IPS-18c (cell line): ENCODE measurements at regions not wholly inside any gene's neighbourhood (a gene's known extent, or its start where the extent isn't known, plus 50 kb on each side); places are given as distances from the start of the nearest gene placed in this dataset.

Source experiments
- H3K4me3 ChIP-seq: 2 replicates; pipeline ENCODE4 v1.7.0; 2013; ENCODE audit warnings: low read depth, mild to moderate bottlenecking, low read length, moderate library complexity; ENCODE audit not compliant: insufficient read depth
- H3K9me3 ChIP-seq: one replicate; pipeline ENCODE4 v1.6.1; 2013; ENCODE audit warnings: mild to moderate bottlenecking, low read length, moderate library complexity; ENCODE audit not compliant: control insufficient read depth, insufficient read depth

DNA sequence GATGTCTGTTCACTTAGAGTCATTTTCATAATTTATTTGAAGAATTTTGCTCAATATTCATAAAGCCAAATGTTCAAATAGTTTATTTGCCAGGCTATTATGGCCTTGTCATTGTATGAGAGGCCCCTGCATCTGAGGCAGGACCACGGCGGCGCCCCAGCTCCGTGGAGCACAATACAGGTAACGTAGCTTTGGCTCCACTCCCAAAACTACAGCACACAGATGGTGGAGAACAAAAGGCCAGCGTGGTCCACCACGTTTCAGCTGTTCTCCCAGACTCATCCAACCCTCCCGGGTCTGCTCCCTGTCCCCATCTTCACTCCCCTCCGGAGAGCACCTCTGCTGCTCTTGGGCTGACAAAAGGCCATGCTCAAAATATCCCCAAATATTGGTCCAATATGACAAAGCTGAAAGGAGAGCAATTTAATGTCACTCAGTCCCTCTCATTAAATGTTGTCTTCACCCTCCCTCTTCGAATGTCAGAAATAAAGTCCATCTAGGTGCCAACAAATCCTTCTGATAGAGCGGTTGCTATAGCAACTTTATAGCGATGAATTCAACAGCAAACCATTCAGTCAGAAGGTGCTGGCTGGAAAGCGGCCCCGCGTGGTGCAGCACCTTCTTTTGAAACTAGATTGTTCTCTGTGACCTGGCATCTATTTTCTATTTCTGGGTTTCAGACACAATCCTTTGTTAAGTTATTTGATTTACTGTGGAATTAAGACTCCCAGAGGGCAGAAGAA lies 504.3 kb downstream of the ARHGEF28 start:
- no peaks in the 10 kb centered on the region for H3K9me3 ChIP-seq
- no peak overlapping the region for H3K4me3 ChIP-seq

- H3K9me3 ChIP-seq = no peaks in the 10 kb centered on the region
- H3K4me3 ChIP-seq = no peak overlapping the region
Measured at GRCh38 chr5:74127381-74128320, 501.7 kb downstream of the ARHGEF28 start.

DNA sequence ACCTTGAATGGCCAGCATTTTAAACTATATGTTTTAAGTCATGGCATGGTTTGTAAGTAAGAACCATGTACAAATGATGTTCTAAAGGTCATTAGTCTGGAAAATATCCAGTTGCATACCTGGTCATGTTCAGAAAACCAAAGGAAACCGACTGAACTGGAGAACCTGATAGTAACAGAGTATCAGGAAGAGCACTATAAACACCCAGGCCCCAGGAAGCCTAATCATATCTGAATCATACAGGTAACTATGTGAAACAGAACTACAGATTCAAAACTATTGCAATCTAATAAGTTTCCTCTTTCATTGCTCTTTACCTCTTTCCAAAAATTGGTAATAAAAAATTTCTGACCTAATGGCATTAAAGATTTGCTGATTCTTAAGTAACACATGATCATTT lies 500.3 kb downstream of the ARHGEF28 start:
- Histone ChIP-seq H3K9me3 (no peaks in the 10 kb centered on the region), H3K4me3 (no peak overlapping the region)

GRCh38 chr5:74124826-74125225 lies 498.8 kb downstream of the ARHGEF28 start:
- Histone ChIP-seq H3K4me3 (no peak overlapping the region), H3K9me3 (no peaks in the 10 kb centered on the region)

- Histone ChIP-seq H3K4me3 (no peak overlapping the region), H3K9me3 (no peaks in the 10 kb centered on the region)
Measured at GRCh38 chr5:74123929-74124328, 497.9 kb downstream of the ARHGEF28 start.

- no peaks in the 10 kb centered on the region for H3K9me3 ChIP-seq
Measured at GRCh38 chr5:74122979-74123590, 497.1 kb downstream of the ARHGEF28 start.

GRCh38 chr5:74122175-74122574 lies 496.2 kb downstream of the ARHGEF28 start:
- Histone ChIP-seq H3K4me3 (no peak overlapping the region), H3K9me3 (no peaks in the 10 kb centered on the region)

More at GRCh38 chr5:74122979-74123590, 497.1 kb downstream of the ARHGEF28 start:
- no peak overlapping the region for H3K4me3 ChIP-seq

GRCh38 chr5:74120585-74120984 lies 494.6 kb downstream of the ARHGEF28 start:
- no peak overlapping the region for H3K4me3 ChIP-seq
- H3K9me3 ChIP-seq = no peaks in the 10 kb centered on the region

DNA sequence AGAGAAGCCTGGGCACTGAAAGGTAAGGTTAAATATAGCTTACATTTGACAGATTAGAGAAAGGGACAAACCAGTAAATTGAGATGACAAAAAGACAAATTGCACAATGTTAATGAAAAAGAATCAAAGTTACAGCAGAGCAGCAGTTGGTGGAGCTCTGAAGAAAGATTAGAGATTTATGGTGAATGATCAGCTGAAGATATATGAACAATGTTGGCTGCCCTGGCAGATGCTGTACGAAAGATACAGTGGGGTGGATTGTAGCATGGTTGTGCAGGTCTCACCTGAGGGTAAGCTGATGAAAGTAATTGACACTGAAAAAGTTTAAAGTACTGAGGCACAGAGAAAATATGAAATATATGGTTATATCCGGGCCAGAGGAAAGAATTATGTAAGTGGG lies 492.1 kb downstream of the ARHGEF28 start:
- H3K9me3 ChIP-seq = no peaks in the 10 kb centered on the region
- H3K4me3 ChIP-seq = no peak overlapping the region

DNA sequence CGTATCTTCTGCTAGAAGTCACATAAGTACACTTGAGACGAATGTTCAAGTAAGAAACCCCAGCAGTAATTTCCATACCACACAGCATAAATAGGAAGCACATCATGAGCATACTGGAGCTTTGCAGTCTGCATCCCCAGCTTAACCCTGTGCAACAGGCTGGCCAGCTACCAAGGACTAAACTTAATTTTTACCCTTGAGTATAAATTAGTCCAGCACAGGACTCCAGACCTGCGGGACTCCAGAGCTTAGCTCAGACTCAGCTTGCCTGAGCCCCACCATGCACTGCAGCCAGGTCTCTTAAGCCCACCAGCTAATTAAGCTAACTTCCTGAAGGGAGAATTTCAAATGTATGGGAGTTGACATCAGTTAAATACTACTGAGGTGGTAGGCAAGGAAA lies 491.0 kb downstream of the ARHGEF28 start:
- no peak overlapping the region for H3K4me3 ChIP-seq

DNA sequence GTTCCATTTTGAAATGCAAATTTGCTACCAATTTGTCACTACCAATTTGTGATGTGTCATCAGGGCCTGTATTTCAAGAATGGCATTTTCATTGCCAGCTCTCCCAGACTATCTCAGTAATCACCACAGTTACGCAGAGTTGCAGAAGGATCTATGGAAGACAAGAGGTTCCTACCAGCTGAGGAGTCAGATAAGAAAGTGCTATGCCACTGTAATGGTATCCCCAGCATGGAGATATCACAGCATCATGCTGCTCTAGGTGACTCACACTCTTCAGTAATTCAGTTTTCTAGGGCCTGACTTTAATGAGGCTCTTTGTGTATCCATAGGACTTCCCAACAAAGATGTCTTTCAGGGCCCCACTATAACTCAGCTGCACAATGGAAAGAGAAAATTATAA lies 490.3 kb downstream of the ARHGEF28 start:
- H3K4me3 ChIP-seq = no peak overlapping the region
- H3K9me3 ChIP-seq = no peaks in the 10 kb centered on the region

More for the DNA sequence above, 491.0 kb downstream of the ARHGEF28 start:
- no peaks in the 10 kb centered on the region for H3K9me3 ChIP-seq

- Histone ChIP-seq H3K4me3 (no peak overlapping the region), H3K9me3 (no peaks in the 10 kb centered on the region)
Measured at GRCh38 chr5:74113927-74114326, 487.9 kb downstream of the ARHGEF28 start.

- Histone ChIP-seq H3K4me3 (no peak overlapping the region), H3K9me3 (no peaks in the 10 kb centered on the region)
Measured at GRCh38 chr5:74113196-74113540, 487.2 kb downstream of the ARHGEF28 start.

DNA sequence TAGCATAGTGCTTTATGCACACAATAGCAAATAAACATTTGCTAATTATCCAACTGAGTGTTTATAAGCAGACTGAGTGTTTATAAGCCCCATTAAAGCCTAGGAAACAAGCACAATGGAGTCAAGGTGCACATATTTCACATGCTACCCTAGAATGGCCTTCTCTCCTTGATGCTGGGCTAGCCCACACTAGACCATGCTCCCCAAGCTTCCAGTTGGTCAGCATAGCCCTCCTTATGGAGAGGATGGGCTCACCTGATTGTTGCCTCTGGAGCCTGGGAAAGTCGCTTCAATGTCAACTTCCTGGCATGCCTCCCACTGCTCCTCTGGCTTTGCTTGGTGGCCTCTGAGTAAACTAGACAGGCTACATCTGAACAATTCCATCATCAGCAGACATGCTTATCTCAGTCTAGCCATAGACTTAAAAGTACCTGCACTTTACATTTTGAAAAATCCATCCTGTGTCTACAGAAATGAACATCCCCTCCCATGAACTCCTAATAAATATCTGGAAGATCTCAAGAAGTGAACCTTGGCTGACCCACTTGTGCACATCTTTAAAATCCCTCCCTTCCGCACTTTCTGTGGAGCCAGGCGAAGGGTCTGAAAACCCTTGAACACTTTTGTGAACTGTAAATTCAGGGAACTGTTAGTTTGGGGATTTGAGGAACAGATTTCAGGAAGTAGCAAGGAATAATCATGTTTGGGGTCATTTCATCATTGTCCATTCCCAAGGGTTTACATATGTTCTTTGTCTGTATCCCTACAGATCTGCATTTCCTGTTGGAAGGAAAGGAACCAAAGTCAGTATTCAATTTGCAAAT lies 486.6 kb downstream of the ARHGEF28 start:
- H3K9me3 ChIP-seq = no peaks in the 10 kb centered on the region
- H3K4me3 ChIP-seq = no peak overlapping the region

GRCh38 chr5:74111764-74112163 lies 485.8 kb downstream of the ARHGEF28 start:
- Histone ChIP-seq H3K4me3 (no peak overlapping the region), H3K9me3 (no peaks in the 10 kb centered on the region)

- H3K4me3 ChIP-seq = no peak overlapping the region
- H3K9me3 ChIP-seq = no peaks in the 10 kb centered on the region
Measured at GRCh38 chr5:74109344-74109743, 483.3 kb downstream of the ARHGEF28 start.

- H3K9me3 ChIP-seq = no peaks in the 10 kb centered on the region
- no peak overlapping the region for H3K4me3 ChIP-seq
Measured at GRCh38 chr5:74107899-74108298, 481.9 kb downstream of the ARHGEF28 start.
